Panc1 (cell line): ENCODE measurements at regions not wholly inside any gene's neighbourhood (a gene's known extent, or its start where the extent isn't known, plus 50 kb on each side); places are given as distances from the start of the nearest gene placed in this dataset.

ENCODE experiments used
- ATAC-seq: fragments of 200-7000 bp; cut with Tn5 transposase; 2 replicates; pipeline ENCODE4 v1.9.1; 2020; ENCODE audit warnings: mild to moderate bottlenecking, moderate library complexity
- BruUV-seq: library from RNA; stranded (reverse); fragments of 400-500 nt; replicated peaks from 2 replicates; lab custom pipeline; 2021; lab: Mats Ljungman, UMichigan
- CTCF ChIA-PET: fragments of 300-600 bp; sonication (Branson Sonifier 250); formaldehyde crosslinking; loops from one replicate; lab custom pipeline; 2022; ENCODE audit warnings: antibody characterized with exemption; lab: Charles Lee
- POLR2A ChIA-PET: fragments of 300-600 bp; sonication (Branson Sonifier 250); formaldehyde crosslinking; loops from one replicate; lab custom pipeline; 2022; ENCODE audit warnings: antibody characterized with exemption; lab: Charles Lee
- DNase-seq: peaks from one replicate; pipeline ENCODE4 v3.0.0-alpha.2; 2010; ENCODE audit warnings: low read depth, low spot score
- H3K27ac ChIP-seq: 2 replicates; pipeline ENCODE4 v1.5.1; 2011; ENCODE audit warnings: mild to moderate bottlenecking, low read length, inconsistent platforms
- H3K27me3 ChIP-seq: fragments of 200-500 bp; sonication (Bioruptor generic); 2 replicates; pipeline ENCODE4 v1.6.0; 2014; ENCODE audit warnings: low read length, inconsistent platforms; ENCODE audit not compliant: control insufficient read depth, insufficient read depth
- H3K36me3 ChIP-seq: fragments of 200-500 bp; sonication (Bioruptor generic); 2 replicates; pipeline ENCODE4 v1.5.1; 2014; ENCODE audit warnings: inconsistent platforms, mild to moderate bottlenecking, low read length, moderate library complexity; ENCODE audit not compliant: control insufficient read depth, insufficient read depth
- H3K4me1 ChIP-seq: 2 replicates; pipeline ENCODE4 v1.5.1; 2011; ENCODE audit warnings: inconsistent platforms, mild to moderate bottlenecking, low read length, moderate library complexity; ENCODE audit not compliant: control insufficient read depth, insufficient read depth
- H3K4me3 ChIP-seq, 2 experiments: 2 replicates each; pipeline ENCODE4 v1.5.1; 2011 to 2012; ENCODE audit warnings: low read depth in 2 of 2, low read length in 2 of 2, mild to moderate bottlenecking in 2 of 2, inconsistent platforms in 1 of 2, moderate library complexity in 1 of 2
- H3K9me3 ChIP-seq: fragments of 200-500 bp; sonication (Bioruptor generic); 2 replicates; pipeline ENCODE4 v1.5.1; 2014; ENCODE audit warnings: low read depth, mild to moderate bottlenecking, inconsistent platforms, low read length, moderate library complexity; ENCODE audit not compliant: control insufficient read depth, insufficient read depth
- POLR2AphosphoS5 ChIP-seq: IDR thresholded peaks from 2 replicates; pipeline ENCODE4 v1.6.1; 2012; ENCODE audit warnings: mild to moderate bottlenecking, low read depth, low read length, moderate library complexity
- SIN3A ChIP-seq: IDR thresholded peaks from 2 replicates; pipeline ENCODE4 v1.6.1; 2012; ENCODE audit warnings: low read depth, mild to moderate bottlenecking, low read length, moderate library complexity, borderline replicate concordance; ENCODE audit not compliant: insufficient read depth
- TCF7L2 ChIP-seq: IDR thresholded peaks from 2 replicates; pipeline ENCODE4 v1.6.1; 2011; ENCODE audit warnings: mild to moderate bottlenecking, low read depth, low read length, inconsistent platforms
- in situ Hi-C: cut with HindIII; loops from 2 replicates; pipeline ENCODE4 v1.10.0; 2016; ENCODE audit warnings: low sequenced_read_pairs, low pct_unique_long_range_greater_than_20kb
- intact Hi-C: fragments of 100-400 bp; cut with micrococcal nuclease; formaldehyde crosslinking; loops from one replicate; pipeline ENCODE4 v1.10.0; 2022; ENCODE audit not compliant: unreplicated experiment
- TF ChIP-seq, protein P1 (sequence below): fragments of 450-650 bp; IDR thresholded peaks from 2 replicates; pipeline ENCODE4 v1.5.1; 2017; ENCODE audit warnings: mild to moderate bottlenecking
- TF ChIP-seq, protein P2 (sequence below), 2 experiments: IDR thresholded peaks; 2 replicates each; pipeline ENCODE4 v1.6.1; 2011 to 2012; ENCODE audit warnings: low read depth in 2 of 2, control low read depth in 1 of 2, low read length in 1 of 2, mild to moderate bottlenecking in 1 of 2, moderate library complexity in 1 of 2; ENCODE audit not compliant: insufficient read depth in 1 of 2

DNA sequence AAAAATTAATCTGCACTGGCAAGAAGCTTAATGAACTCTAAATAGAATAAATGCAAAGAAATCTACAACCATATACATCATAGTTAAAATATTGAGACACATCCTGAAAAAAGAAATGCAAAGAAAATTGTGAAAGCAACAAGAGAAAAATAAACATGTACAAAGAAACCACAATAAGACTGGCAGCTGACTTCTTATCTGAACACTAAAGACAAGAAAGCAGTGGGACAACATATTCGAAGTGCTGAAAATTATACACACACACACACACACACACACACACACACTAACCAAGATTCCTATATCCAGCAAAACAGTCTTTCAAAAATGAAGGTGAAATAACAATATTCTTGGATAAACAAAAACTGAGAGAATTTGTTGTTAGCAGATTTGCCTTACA is 366.5 kb upstream of the C16orf82 start:
- H3K4me1 ChIP-seq = no peaks in the 10 kb centered on the region
- ChIA-PET POLR2A (no interaction called here), CTCF (no interaction called here)
- DNase-seq (no peak), ATAC-seq (no peak)
- TF ChIP-seq, protein P1, sequence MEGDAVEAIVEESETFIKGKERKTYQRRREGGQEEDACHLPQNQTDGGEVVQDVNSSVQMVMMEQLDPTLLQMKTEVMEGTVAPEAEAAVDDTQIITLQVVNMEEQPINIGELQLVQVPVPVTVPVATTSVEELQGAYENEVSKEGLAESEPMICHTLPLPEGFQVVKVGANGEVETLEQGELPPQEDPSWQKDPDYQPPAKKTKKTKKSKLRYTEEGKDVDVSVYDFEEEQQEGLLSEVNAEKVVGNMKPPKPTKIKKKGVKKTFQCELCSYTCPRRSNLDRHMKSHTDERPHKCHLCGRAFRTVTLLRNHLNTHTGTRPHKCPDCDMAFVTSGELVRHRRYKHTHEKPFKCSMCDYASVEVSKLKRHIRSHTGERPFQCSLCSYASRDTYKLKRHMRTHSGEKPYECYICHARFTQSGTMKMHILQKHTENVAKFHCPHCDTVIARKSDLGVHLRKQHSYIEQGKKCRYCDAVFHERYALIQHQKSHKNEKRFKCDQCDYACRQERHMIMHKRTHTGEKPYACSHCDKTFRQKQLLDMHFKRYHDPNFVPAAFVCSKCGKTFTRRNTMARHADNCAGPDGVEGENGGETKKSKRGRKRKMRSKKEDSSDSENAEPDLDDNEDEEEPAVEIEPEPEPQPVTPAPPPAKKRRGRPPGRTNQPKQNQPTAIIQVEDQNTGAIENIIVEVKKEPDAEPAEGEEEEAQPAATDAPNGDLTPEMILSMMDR = no peak
- TF ChIP-seq, protein P2, sequence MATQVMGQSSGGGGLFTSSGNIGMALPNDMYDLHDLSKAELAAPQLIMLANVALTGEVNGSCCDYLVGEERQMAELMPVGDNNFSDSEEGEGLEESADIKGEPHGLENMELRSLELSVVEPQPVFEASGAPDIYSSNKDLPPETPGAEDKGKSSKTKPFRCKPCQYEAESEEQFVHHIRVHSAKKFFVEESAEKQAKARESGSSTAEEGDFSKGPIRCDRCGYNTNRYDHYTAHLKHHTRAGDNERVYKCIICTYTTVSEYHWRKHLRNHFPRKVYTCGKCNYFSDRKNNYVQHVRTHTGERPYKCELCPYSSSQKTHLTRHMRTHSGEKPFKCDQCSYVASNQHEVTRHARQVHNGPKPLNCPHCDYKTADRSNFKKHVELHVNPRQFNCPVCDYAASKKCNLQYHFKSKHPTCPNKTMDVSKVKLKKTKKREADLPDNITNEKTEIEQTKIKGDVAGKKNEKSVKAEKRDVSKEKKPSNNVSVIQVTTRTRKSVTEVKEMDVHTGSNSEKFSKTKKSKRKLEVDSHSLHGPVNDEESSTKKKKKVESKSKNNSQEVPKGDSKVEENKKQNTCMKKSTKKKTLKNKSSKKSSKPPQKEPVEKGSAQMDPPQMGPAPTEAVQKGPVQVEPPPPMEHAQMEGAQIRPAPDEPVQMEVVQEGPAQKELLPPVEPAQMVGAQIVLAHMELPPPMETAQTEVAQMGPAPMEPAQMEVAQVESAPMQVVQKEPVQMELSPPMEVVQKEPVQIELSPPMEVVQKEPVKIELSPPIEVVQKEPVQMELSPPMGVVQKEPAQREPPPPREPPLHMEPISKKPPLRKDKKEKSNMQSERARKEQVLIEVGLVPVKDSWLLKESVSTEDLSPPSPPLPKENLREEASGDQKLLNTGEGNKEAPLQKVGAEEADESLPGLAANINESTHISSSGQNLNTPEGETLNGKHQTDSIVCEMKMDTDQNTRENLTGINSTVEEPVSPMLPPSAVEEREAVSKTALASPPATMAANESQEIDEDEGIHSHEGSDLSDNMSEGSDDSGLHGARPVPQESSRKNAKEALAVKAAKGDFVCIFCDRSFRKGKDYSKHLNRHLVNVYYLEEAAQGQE (IDR thresholded peaks at IDR 0.05; ENCODE audit: insufficient read depth in 1 of 2, low read depth in 2 of 2, low read length in 1 of 2) = no peak
- no peak for TF ChIP-seq POLR2AphosphoS5
- TF ChIP-seq SIN3A = no peak
- TF ChIP-seq TCF7L2 = no peak
- H3K36me3 ChIP-seq = no peaks in the 10 kb centered on the region
- H3K4me3 ChIP-seq = no peak overlapping the region
- no peak overlapping the region for H3K27ac ChIP-seq
- H3K27me3 ChIP-seq = no peaks in the 10 kb centered on the region
- BruUV-seq = no TSS peak
- no peaks in the 10 kb centered on the region for H3K9me3 ChIP-seq
- in situ Hi-C loops (no loop called here), intact Hi-C loops (no loop called here)

DNA sequence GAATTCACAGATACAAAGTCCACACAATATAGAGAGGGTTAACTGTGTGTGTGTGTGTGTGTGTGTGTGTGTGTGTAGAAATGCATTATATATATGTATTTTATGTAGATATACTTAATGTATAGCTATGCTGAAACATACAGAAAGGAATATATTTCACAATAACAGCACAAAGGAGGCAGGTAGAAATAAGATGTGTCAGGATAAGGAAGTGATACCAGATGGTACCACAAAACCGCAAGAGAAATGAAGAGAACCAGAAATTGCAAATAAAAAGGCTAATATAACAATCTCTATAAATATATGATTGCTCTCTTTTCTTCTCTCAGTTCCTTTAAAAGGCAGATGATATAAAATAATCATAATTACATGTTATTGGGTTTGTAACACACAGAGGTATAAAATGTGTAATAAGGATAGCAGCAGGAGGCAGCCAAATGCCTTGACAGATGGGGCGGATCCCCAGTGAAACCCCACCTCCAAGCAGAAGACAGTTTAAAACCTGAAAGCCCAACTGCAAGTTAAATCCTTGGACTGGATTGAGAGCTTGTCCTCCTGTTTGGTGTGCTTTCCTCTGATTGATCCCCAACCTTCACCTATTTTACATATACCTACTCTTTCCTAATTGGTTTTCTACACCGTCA is 365.4 kb upstream of the C16orf82 start:
- POLR2A ChIA-PET = no interaction called here

More for the DNA sequence above, 365.4 kb upstream of the C16orf82 start:
- DNase-seq (no peak), ATAC-seq (no peak)
- H3K27me3 ChIP-seq = no peaks in the 10 kb centered on the region
- CTCF ChIA-PET = no interaction called here
- no TSS peak for BruUV-seq
- H3K27ac ChIP-seq = no peak overlapping the region
- H3K4me3 ChIP-seq = no peak overlapping the region
- intact Hi-C loops (no loop called here), in situ Hi-C loops (no loop called here)
- no peak for TF ChIP-seq POLR2AphosphoS5
- no peak for TF ChIP-seq TCF7L2
- TF ChIP-seq SIN3A = no peak
- TF ChIP-seq, protein P2 (IDR thresholded peaks at IDR 0.05; ENCODE audit: insufficient read depth in 1 of 2, low read depth in 2 of 2, low read length in 1 of 2) = no peak
- TF ChIP-seq, protein P1 = no peak
- no peaks in the 10 kb centered on the region for H3K4me1 ChIP-seq
- no peaks in the 10 kb centered on the region for H3K36me3 ChIP-seq
- H3K9me3 ChIP-seq = no peaks in the 10 kb centered on the region
